KMS-11 (cell line): ENCODE measurements at regions not wholly inside any gene's neighbourhood (a gene's known extent, or its start where the extent isn't known, plus 50 kb on each side); places are given as distances from the start of the nearest gene placed in this dataset.

ENCODE experiments used
- H2AFZ ChIP-seq: fragments of 200-600 bp; sonication (generic); 2 replicates; pipeline ENCODE4 v1.6.1; 2016; ENCODE audit warnings: antibody characterized with exemption, mixed run types, low read depth
- H3K27ac ChIP-seq: fragments of 200-600 bp; sonication (generic); 2 replicates; pipeline ENCODE4 v1.6.1; 2016; ENCODE audit warnings: mild to moderate bottlenecking, mixed run types
- H3K27me3 ChIP-seq: fragments of 200-600 bp; sonication (generic); 2 replicates; pipeline ENCODE4 v1.6.1; 2017; ENCODE audit warnings: mild to moderate bottlenecking, low read depth, mixed run types, moderate library complexity; ENCODE audit not compliant: insufficient read depth
- H3K36me3 ChIP-seq: fragments of 200-600 bp; sonication (generic); 2 replicates; pipeline ENCODE4 v1.6.1; 2017; ENCODE audit warnings: mild to moderate bottlenecking, mixed run types; ENCODE audit not compliant: insufficient read depth
- H3K4me1 ChIP-seq: fragments of 200-600 bp; sonication (generic); 2 replicates; pipeline ENCODE4 v1.6.1; 2016; ENCODE audit warnings: mild to moderate bottlenecking, low read depth, mixed run types; ENCODE audit not compliant: poor library complexity, severe bottlenecking
- H3K4me2 ChIP-seq: fragments of 200-600 bp; sonication (generic); 2 replicates; pipeline ENCODE4 v1.7.0; 2016; ENCODE audit warnings: mild to moderate bottlenecking, mixed run types
- H3K4me3 ChIP-seq: fragments of 200-600 bp; sonication (generic); IDR thresholded peaks from 2 replicates; pipeline ENCODE4 v1.6.1; 2017; ENCODE audit warnings: low read depth, low read length, mixed read lengths; ENCODE audit not compliant: insufficient read depth
- H3K79me2 ChIP-seq: fragments of 200-600 bp; sonication (generic); 2 replicates; pipeline ENCODE4 v1.6.1; 2016; ENCODE audit warnings: low read depth, mixed run types; ENCODE audit not compliant: insufficient read depth
- H3K9ac ChIP-seq: fragments of 200-600 bp; sonication (generic); 2 replicates; pipeline ENCODE4 v1.6.1; 2016; ENCODE audit warnings: mild to moderate bottlenecking, mixed run types
- H4K20me1 ChIP-seq: fragments of 200-600 bp; sonication (generic); 2 replicates; pipeline ENCODE4 v1.6.1; 2016; ENCODE audit warnings: mild to moderate bottlenecking, mixed run types; ENCODE audit not compliant: insufficient read depth
- TF ChIP-seq, protein P1 (sequence below): fragments of 200-600 bp; sonication (generic); conservative IDR thresholded peaks from 2 replicates; pipeline ENCODE4 v1.6.1; 2017; ENCODE audit warnings: low read depth, mild to moderate bottlenecking, antibody characterized with exemption, low read length, moderate library complexity, mixed read lengths

DNA sequence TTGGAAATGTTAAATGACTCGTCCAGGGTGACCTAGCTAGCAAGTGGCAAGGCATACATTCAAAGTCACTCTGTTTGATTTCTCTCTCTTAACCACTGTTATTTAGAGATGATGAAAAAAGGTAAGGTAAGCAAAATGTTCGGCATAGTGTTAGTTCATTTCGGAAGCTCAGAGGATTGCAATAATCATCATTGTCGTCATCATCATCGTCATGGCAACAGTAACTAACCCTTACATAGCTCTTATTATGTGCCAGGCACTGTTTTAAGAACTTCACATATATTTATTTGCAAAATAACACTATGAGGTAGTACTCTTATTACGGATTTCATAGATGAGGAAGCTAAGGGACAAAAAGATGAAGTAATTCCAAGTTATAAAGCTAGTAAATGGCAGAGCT is 292.7 kb upstream of the CXCR4 start:
- Histone ChIP-seq H3K4me3 (no peak overlapping the region), H3K4me2 (no peak overlapping the region), H3K9ac (no peak overlapping the region), H3K27ac (no peak overlapping the region), H4K20me1 (no peaks in the 10 kb centered on the region), H3K4me1 (no peaks in the 10 kb centered on the region), H3K36me3 (no peaks in the 10 kb centered on the region), H2AFZ (no peak overlapping the region), H3K27me3 (no peaks in the 10 kb centered on the region), H3K79me2 (no peaks in the 10 kb centered on the region)
- TF ChIP-seq, protein P1, sequence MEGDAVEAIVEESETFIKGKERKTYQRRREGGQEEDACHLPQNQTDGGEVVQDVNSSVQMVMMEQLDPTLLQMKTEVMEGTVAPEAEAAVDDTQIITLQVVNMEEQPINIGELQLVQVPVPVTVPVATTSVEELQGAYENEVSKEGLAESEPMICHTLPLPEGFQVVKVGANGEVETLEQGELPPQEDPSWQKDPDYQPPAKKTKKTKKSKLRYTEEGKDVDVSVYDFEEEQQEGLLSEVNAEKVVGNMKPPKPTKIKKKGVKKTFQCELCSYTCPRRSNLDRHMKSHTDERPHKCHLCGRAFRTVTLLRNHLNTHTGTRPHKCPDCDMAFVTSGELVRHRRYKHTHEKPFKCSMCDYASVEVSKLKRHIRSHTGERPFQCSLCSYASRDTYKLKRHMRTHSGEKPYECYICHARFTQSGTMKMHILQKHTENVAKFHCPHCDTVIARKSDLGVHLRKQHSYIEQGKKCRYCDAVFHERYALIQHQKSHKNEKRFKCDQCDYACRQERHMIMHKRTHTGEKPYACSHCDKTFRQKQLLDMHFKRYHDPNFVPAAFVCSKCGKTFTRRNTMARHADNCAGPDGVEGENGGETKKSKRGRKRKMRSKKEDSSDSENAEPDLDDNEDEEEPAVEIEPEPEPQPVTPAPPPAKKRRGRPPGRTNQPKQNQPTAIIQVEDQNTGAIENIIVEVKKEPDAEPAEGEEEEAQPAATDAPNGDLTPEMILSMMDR, result no peak

DNA sequence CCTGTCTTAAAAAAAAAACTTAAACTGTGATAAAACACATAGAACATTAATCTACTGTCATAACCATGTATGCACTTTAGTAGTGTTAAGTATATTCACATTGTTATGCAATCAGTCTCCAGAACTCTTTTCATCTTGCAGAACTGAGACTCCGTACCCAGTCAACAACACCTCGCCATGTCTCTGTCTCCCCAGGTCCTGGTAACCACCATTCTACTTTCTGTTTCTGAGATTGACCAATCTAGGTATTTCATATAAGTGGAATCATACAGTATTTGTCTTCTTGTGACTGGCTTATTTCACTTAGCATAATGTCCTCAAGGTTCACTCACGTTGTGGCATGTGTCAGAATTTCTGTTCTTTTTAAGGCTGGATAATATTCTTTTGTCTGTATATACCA is 290.8 kb upstream of the CXCR4 start:
- Histone ChIP-seq H4K20me1 (no peaks in the 10 kb centered on the region), H2AFZ (no peak overlapping the region), H3K27me3 (no peaks in the 10 kb centered on the region), H3K36me3 (no peaks in the 10 kb centered on the region), H3K4me1 (no peaks in the 10 kb centered on the region), H3K9ac (no peak overlapping the region), H3K79me2 (no peaks in the 10 kb centered on the region), H3K4me3 (no peak overlapping the region), H3K4me2 (no peak overlapping the region), H3K27ac (no peak overlapping the region)
- TF ChIP-seq, protein P1, result no peak

DNA sequence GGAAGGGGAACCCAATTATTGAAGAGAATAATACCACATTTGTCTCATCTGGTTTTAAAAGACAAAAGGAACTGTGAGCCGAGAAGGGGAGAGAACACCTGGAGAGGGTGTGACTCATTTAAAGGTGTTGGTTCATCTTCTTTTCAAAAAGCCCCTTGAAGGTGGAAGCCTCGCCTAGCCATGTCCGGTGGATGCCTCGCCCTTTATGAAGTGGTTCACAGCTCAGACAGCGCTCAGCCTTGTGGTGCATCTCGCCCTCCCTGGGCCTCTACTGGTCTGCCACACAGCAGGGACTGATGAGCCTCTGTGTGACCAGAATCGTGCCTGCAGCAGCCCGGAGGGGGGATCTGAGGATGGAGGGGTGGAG is 290.0 kb upstream of the CXCR4 start:
- no peak overlapping the region for H3K27ac ChIP-seq
- no peaks in the 10 kb centered on the region for H3K79me2 ChIP-seq
- no peaks in the 10 kb centered on the region for H4K20me1 ChIP-seq
- H3K4me3 ChIP-seq, result no peak overlapping the region
- H3K36me3 ChIP-seq, result no peaks in the 10 kb centered on the region
- H3K9ac ChIP-seq, result no peak overlapping the region
- H3K4me2 ChIP-seq, result no peak overlapping the region
- no peaks in the 10 kb centered on the region for H3K27me3 ChIP-seq
- H3K4me1 ChIP-seq, result no peaks in the 10 kb centered on the region
- TF ChIP-seq, protein P1, result no peak
- no peak overlapping the region for H2AFZ ChIP-seq

DNA sequence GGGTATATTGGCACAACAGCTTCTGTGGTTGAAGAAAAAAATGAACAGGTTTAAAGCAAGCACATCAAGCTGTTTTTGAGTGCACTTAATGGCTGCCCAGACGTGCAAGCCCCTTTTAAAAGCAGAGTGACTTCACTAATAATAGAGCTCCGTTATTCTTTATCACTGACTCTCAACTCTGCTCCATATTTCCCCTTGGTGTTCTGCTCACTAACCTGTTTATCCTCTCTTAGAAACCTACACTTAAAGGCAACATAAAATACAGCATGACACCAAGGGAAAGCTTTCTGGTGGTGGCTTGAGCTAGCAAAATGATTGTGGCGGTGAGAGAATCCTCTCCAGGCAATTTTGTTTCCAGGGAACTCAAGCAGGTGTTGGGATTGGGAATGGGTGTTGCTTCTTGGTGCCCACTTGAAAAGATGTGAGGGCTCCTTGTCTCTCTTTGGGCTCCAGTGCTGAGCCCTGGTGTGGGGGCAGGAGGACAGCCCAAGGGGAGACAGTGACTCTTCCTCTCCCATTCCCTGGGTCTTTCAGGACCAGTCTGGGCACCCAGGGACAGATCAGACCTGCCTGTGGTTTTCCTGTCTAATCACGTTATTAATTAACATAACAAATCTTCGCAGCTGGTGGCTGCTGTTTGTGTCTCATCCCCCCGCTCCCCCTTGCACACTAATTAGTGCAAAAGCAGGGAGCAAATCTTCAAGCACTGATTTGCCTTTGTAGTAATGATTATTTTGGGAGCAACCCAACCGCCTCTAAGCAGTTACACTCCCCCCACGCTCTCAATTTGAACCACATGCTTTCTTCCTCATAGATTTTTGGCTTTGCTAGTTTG is 289.4 kb upstream of the CXCR4 start:
- Histone ChIP-seq H3K79me2 (no peaks in the 10 kb centered on the region), H4K20me1 (no peaks in the 10 kb centered on the region), H3K4me1 (no peaks in the 10 kb centered on the region), H3K27me3 (no peaks in the 10 kb centered on the region), H3K4me3 (no peak overlapping the region), H3K9ac (no peak overlapping the region), H2AFZ (no peak overlapping the region), H3K4me2 (no peak overlapping the region), H3K27ac (no peak overlapping the region), H3K36me3 (no peaks in the 10 kb centered on the region)
- TF ChIP-seq, protein P1, result no peak
